SK-N-SH treated with all-trans-retinoic acid at 6 μM for 48 hours (cell line): ENCODE measurements at regions not wholly inside any gene's neighbourhood (a gene's known extent, or its start where the extent isn't known, plus 50 kb on each side); places are given as distances from the start of the nearest gene placed in this dataset.

ENCODE experiments used
- PPARA ChIP-seq: fragments of 250-450 bp; sonication (Bioruptor Pico); IDR thresholded peaks from 2 replicates; pipeline ENCODE4 v1.5.0; 2020; ENCODE audit warnings: mild to moderate bottlenecking, borderline replicate concordance
- TF ChIP-seq, protein P1 (sequence below): fragments of 250-450 bp; sonication (Bioruptor Pico); IDR thresholded peaks from 2 replicates; pipeline ENCODE4 v1.5.0; 2020; ENCODE audit warnings: mild to moderate bottlenecking, moderate library complexity
- TF ChIP-seq, protein P2 (sequence below): fragments of 250-450 bp; sonication (Bioruptor Pico); IDR thresholded peaks from 2 replicates; pipeline ENCODE4 v1.5.1; 2020; ENCODE audit warnings: low read depth, mild to moderate bottlenecking, moderate library complexity
- TF ChIP-seq, protein P3 (sequence below): fragments of 250-450 bp; sonication (Bioruptor Pico); IDR thresholded peaks from 2 replicates; pipeline ENCODE4 v1.5.1; 2021; ENCODE audit warnings: mild to moderate bottlenecking, moderate library complexity

DNA sequence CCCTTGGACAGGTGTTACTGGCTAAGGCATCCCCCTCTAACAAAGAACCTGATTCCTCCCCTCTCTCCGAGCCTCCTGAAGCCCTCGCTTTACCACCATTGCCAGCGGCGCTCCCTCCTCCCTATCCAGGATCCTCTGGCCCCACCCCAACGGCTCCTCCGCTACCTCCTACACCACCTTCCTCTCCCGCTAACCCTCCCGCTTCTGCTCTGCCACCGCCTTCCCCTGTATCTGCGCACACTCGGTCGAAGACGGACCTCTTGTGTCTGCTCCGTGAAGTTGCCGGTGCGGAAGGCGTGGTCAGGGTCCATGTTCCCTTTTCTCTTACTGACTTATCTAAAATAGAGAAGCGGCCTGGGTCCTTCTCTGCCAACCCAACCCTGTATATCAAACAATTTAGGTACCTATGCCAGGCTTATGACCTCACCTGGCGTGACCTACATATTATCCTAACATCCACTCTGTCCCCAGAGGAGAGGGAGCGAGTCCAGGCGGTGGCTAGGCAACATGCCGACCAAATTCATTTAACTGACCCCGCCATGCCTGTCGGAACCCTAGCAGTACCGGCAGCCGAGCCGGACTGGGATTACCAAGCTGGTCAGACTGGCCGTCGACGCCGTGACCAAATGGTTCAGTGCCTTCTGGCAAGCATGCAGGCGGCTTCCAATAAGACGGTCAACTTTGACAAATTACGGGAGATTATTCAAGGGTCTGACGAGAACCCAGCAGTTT is 958.9 kb downstream of the RPA4 start:
- TF ChIP-seq, protein P1, sequence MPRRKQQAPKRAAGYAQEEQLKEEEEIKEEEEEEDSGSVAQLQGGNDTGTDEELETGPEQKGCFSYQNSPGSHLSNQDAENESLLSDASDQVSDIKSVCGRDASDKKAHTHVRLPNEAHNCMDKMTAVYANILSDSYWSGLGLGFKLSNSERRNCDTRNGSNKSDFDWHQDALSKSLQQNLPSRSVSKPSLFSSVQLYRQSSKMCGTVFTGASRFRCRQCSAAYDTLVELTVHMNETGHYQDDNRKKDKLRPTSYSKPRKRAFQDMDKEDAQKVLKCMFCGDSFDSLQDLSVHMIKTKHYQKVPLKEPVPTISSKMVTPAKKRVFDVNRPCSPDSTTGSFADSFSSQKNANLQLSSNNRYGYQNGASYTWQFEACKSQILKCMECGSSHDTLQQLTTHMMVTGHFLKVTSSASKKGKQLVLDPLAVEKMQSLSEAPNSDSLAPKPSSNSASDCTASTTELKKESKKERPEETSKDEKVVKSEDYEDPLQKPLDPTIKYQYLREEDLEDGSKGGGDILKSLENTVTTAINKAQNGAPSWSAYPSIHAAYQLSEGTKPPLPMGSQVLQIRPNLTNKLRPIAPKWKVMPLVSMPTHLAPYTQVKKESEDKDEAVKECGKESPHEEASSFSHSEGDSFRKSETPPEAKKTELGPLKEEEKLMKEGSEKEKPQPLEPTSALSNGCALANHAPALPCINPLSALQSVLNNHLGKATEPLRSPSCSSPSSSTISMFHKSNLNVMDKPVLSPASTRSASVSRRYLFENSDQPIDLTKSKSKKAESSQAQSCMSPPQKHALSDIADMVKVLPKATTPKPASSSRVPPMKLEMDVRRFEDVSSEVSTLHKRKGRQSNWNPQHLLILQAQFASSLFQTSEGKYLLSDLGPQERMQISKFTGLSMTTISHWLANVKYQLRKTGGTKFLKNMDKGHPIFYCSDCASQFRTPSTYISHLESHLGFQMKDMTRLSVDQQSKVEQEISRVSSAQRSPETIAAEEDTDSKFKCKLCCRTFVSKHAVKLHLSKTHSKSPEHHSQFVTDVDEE (CRISPR knock-in tag) = no peak
- TF ChIP-seq, protein P2, sequence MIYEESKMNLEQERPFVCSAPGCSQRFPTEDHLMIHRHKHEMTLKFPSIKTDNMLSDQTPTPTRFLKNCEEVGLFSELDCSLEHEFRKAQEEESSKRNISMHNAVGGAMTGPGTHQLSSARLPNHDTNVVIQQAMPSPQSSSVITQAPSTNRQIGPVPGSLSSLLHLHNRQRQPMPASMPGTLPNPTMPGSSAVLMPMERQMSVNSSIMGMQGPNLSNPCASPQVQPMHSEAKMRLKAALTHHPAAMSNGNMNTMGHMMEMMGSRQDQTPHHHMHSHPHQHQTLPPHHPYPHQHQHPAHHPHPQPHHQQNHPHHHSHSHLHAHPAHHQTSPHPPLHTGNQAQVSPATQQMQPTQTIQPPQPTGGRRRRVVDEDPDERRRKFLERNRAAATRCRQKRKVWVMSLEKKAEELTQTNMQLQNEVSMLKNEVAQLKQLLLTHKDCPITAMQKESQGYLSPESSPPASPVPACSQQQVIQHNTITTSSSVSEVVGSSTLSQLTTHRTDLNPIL (CRISPR knock-in tag) = no peak
- no peak for TF ChIP-seq PPARA (CRISPR knock-in tag)
- TF ChIP-seq, protein P3, sequence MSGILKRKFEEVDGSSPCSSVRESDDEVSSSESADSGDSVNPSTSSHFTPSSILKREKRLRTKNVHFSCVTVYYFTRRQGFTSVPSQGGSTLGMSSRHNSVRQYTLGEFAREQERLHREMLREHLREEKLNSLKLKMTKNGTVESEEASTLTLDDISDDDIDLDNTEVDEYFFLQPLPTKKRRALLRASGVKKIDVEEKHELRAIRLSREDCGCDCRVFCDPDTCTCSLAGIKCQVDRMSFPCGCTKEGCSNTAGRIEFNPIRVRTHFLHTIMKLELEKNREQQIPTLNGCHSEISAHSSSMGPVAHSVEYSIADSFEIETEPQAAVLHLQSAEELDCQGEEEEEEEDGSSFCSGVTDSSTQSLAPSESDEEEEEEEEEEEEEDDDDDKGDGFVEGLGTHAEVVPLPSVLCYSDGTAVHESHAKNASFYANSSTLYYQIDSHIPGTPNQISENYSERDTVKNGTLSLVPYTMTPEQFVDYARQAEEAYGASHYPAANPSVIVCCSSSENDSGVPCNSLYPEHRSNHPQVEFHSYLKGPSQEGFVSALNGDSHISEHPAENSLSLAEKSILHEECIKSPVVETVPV (CRISPR knock-in tag) = no peak
